ENCODE measurements at regions not wholly inside any gene's neighbourhood (a gene's known extent, or its start where the extent isn't known, plus 50 kb on each side); places are given as distances from the start of the nearest gene placed in this dataset.

- no peak for TF ChIP-seq EP300 (IDR thresholded peaks at IDR 0.05)
- no peak for TF ChIP-seq CTCF (IDR thresholded peaks at IDR 0.05)
Observed at GRCh38 chr11:112634995-112635737, 326.1 kb upstream of the NCAM1 start.

Measured in ovary (tissue), 3 donors.